NB4 (cell line): ENCODE measurements at regions not wholly inside any gene's neighbourhood (a gene's known extent, or its start where the extent isn't known, plus 50 kb on each side); places are given as distances from the start of the nearest gene placed in this dataset.
A peak's percentile ranks its signal among the peaks of the same experiment; 100 is the strongest.

ENCODE experiments used
- DNase-seq: peaks from one replicate; pipeline ENCODE4 v3.0.0; 2010; ENCODE audit warnings: low read depth
- H3K4me3 ChIP-seq: one replicate; pipeline ENCODE4 v1.5.1; 2011; ENCODE audit warnings: mild to moderate bottlenecking, low read depth, low read length, moderate library complexity
- MYC ChIP-seq: IDR thresholded peaks from 2 replicates; pipeline ENCODE4 v1.6.1; 2011; ENCODE audit warnings: low read depth, low read length
- POLR2A ChIP-seq: IDR thresholded peaks from 2 replicates; pipeline ENCODE4 v1.6.1; 2011; ENCODE audit warnings: mild to moderate bottlenecking; ENCODE audit not compliant: insufficient read length; ENCODE audit errors: extremely low read depth
- TF ChIP-seq, protein P1 (sequence below): IDR thresholded peaks from one replicate; pipeline ENCODE4 v1.5.1; 2012; ENCODE audit warnings: low read depth, low read length
- TF ChIP-seq, protein P2 (sequence below): IDR thresholded peaks from 2 replicates; pipeline ENCODE4 v1.6.1; 2011; ENCODE audit warnings: low read depth, low read length

DNA sequence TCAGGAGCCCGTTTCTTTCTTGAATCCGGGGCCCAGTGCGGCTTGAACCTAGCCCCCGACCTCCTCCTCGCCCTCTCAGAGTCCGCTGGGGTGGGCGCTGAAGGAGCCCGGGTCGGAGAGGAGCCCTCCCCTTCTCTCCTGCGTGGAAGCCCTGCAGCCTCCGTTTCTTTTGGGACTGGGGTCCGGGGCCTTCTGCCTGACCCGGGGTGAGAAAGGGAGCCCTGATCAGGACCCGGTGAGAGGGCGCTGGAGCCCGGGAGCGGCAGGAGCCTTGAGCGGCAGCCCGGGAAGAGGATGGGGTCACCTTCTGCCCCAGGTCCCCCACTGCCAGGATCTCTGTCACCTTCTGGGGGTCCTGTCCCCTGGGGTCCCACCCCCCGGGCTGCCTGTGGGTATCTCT is 162.3 kb downstream of the ZNF33B start:
- H3K4me3 ChIP-seq = no peak overlapping the region
- TF ChIP-seq, protein P1, sequence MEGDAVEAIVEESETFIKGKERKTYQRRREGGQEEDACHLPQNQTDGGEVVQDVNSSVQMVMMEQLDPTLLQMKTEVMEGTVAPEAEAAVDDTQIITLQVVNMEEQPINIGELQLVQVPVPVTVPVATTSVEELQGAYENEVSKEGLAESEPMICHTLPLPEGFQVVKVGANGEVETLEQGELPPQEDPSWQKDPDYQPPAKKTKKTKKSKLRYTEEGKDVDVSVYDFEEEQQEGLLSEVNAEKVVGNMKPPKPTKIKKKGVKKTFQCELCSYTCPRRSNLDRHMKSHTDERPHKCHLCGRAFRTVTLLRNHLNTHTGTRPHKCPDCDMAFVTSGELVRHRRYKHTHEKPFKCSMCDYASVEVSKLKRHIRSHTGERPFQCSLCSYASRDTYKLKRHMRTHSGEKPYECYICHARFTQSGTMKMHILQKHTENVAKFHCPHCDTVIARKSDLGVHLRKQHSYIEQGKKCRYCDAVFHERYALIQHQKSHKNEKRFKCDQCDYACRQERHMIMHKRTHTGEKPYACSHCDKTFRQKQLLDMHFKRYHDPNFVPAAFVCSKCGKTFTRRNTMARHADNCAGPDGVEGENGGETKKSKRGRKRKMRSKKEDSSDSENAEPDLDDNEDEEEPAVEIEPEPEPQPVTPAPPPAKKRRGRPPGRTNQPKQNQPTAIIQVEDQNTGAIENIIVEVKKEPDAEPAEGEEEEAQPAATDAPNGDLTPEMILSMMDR = no peak
- TF ChIP-seq POLR2A = no peak
- TF ChIP-seq MYC = no peak
- TF ChIP-seq, protein P2, sequence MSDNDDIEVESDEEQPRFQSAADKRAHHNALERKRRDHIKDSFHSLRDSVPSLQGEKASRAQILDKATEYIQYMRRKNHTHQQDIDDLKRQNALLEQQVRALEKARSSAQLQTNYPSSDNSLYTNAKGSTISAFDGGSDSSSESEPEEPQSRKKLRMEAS = no peak
- no peak for DNase-seq

DNA sequence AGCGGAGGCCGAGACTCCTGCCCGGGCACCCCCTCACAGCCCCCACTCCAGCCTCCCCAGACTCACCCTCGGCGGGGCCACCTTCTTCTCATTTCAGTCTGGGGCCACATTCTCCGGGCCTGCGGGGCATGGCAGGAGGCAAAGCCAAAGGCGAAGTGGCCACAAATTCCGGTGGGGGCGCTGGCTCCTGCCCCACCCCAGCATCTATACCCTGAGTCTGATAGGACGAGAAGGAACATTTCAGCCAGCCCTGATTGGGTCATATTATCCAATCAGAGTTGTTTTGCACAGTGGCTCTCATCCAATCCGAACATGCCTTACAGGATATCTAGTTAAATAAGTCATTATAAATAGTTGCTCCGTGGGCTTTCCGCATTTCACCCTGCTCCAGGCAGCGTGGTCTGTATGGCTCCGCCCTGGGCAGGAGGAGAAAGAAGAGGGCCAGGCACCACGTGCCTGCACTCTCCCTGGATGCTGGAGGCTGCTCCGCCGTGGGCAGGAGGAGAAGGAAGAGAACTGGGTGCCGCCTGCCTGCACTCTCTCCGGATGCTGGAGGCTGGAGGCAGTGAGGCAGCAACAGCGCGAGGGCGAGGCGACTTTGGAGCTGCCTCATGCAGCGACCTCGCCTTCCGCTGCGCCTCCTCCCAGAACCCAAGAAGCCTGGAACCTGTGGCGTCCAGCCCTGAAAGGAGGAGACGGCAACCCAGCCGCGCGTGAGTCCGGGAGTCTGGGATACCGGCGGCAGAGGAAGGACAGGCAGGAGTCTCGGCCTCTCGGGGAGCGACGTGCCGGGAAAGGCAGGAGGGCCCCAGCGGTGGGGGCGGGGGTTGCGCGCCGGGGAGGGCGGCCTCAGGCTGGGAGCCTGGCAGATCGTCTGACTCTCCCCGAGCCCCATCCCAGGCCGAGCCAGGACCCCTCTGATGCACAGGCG is 162.9 kb downstream of the ZNF33B start:
- DNase-seq = no peak
- no peak overlapping the region for H3K4me3 ChIP-seq
- TF ChIP-seq, protein P2 = no peak
- TF ChIP-seq POLR2A (no peak), MYC (no peak)
- TF ChIP-seq, protein P1 = no peak

DNA sequence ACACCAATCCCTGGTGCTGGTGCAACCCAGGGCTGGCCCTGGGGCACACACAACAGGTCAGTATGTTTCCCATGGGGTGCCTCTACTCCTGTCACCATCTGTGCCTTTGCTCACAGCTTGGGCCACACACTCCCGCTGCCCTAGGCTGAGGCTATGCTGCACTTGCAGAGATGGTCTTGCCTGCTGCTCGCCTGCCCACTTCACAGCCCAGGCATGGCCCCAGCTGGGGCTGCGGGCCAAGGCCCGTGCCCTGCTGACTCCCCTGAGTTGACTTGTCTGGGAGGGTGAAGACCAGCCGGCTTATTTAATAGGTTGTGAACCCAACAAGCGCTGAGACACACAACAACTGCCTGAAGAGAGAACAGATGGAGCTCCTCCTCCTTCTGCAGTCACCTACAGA is 184.1 kb downstream of the ZNF33B start:
- TF ChIP-seq, protein P2 = no peak
- TF ChIP-seq POLR2A = no peak
- TF ChIP-seq, protein P1 = no peak
- no peak overlapping the region for H3K4me3 ChIP-seq
- no peak for DNase-seq

DNA sequence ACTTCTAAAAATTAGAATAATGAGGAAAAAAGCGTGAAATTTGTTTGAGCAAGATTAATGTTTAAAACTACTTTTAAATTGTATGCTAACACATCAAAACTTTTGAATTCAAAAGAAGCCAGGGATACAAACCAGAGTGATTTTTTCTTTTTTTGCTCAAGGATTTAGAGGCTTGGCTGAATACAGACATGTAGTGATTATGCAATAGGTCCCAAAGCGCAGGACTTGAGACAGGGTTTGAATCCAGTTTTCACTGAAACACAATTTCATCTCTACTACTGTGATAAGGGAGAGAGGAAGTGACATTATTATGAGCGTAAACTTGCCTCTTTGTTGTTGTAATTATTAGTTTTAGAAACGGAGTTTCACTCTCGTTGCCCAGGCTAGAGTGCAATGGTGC is 207.3 kb downstream of the ZNF33B start:
- peak; percentile 16 for DNase-seq
- TF ChIP-seq, protein P1 = no peak
- TF ChIP-seq, protein P2 = no peak
- TF ChIP-seq MYC (no peak), POLR2A (no peak)
- H3K4me3 ChIP-seq = no peak overlapping the region

DNA sequence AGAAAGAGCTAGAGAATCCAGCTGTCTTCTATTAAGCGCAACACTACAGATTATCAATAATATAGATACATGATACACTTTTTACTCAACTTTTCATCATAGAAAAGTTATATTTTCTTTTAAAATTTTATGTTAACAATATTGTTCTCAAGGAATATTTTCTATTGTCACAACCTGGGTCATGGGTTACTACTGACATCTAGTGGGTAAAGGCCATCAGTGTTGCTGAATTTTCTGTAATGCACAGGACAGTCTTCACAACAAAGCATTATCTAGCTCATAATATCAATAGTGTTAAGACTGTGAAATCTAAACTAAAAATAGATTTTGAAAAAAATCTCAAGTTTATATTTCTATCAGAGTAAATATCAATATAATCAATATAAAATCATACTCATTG is 209.8 kb downstream of the ZNF33B start:
- no peak overlapping the region for H3K4me3 ChIP-seq
- TF ChIP-seq, protein P2 = no peak
- TF ChIP-seq, protein P1 = peak; percentile 29
- DNase-seq = peak; percentile 14

DNA sequence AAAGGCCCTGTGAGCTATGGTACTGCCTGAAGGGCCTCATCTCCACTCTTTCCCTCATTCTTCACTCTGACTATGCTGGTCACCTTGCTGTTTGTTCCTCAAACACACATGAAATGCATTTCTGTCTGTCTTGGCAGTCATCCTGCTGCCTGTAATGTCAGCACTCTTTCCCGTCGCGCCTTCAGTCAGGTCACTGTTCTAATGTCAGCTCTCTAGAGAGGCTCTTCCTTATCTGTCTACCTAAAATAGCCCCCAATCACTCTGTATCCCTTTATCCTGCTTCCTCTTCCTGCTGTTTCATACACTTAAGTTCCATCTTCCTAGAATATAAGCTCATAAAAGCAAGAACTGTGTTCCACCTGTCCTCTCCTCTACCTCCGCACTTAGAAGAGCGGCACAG is 215.5 kb downstream of the ZNF33B start:
- no peak for DNase-seq
- H3K4me3 ChIP-seq = no peak overlapping the region
- TF ChIP-seq POLR2A (no peak), MYC (no peak)
- TF ChIP-seq, protein P1 = no peak
- TF ChIP-seq, protein P2 = no peak
